SIG-M5 (cell line): ENCODE measurements at regions not wholly inside any gene's neighbourhood (a gene's known extent, or its start where the extent isn't known, plus 50 kb on each side); places are given as distances from the start of the nearest gene placed in this dataset.
"Not testable (repeated sequence)": the region's sequence is repeated elsewhere in the genome, so short reads cannot be mapped to it uniquely, and the experiment has no call there.

Experiments
- DNase-seq: peaks from one replicate; lab custom pipeline; 2025; lab: John Stamatoyannopoulos, UW

DNA sequence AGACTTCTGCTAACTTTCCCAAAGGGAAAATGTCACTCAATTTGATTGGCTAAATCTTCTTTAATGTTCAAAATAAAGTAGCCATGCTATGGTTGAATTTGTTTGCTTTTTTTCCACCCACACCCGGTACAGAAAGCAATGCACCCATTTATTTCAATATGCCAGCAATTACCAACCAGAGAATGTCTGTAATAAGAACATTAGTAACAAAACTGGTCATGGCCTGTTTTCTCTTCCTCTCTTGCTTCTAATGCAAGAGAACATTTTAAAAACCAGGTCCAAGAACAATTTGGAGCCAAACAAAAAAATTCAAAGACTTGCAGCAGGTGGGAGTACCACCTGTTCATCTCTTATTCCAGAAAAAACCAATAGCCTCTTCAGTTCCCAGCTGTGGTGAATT is 1108.8 kb upstream of the PCDH20 start:
- DNase-seq, result no peak

DNA sequence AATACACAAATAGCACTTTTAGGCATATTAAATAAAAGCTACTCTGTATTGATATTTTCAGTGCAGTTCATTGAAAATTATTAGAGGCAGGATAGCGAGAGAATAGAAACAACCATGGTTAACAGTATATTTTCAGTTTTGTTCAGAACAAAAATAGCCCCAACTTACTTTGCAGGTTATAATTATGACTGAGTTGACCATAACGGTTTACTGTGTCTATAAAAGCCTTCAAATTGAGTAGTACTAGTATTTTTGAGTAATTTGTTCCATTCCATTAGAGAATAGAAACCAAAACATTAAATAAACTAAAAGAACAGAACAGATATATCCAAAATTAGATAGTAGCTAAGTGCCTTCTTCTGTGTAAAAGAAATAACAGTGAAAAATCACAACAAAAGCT is 1108.4 kb upstream of the PCDH20 start:
- no peak for DNase-seq

DNA sequence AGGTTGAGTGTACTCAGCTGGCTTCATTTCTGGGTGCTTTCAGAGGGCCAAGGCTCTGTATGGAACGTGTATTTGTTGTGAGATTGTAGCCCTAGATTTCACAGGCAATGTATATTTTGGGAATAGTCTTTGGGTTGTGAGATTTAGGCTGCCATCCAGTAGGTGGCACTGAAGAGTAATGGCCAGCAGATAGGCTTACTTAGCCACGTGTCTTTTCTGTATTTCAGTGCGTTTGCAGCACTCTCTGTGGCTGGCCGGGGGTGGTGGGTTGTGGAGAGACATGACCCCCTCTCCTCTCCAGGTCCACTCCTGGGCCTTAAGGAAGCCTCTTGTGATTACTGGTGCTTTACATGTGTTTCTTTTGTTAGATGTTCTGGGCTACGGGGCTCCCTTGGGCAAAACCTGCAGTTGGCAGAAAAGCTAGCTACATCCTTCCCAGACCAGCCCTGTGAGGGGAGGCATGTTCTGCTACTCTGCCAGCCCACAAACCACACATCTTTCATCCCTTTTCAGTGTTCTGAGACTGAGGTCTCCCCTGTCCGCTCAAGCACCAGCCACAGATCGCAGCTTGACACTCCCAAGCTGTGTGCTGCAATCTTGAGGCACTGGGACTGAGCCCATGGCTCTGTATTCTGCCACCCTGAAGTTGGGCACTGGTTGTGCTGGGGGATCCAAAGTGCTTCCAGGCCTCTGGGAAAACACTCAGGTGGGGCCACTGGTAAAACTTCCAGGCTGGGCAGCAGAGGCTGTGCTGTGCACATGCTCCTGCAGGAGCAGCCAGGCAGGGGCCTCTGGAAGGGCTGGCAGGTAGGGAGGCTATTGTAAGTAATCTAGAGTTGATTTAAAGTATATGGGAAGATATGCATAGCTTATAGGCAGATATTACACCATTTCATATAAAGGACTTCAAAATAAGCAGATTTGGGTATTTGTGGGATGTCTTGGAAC is 1096.8 kb upstream of the PCDH20 start:
- no peak for DNase-seq

DNA sequence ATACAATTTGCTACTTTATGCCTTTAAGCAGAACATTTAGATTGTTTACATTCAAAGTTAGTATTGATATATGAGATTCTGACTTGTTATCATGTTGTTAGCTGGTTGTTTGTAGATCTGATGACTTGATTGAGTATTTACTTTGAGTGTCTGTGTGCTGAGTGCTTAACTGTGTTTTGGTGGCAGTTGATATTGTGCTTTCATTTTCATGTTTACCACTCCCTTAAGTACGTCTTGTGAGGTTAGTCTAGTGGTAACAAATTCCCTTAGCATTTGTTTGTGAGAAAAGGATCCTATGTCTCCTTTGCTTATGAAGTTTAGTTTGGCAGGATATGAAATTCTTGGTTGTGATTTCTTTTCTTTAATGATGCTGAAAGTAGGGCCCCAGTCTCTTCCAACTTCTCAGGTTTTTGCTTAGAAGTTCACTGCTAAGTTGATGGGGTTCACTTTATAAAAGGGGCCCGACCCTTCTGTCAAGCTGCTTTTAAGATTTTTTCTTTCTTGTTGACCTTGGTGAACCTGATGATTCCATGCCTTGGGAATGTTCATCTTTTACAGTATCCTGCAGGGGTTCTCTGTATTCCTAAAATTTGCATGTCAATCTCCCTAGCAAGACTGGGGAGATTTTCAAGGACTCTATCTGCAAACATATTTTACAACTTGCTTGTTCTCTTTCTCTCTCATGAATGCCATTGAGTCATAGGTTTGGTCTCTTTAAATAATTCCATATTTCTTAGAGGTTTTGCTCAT is 1095.4 kb upstream of the PCDH20 start:
- no peak for DNase-seq

DNA sequence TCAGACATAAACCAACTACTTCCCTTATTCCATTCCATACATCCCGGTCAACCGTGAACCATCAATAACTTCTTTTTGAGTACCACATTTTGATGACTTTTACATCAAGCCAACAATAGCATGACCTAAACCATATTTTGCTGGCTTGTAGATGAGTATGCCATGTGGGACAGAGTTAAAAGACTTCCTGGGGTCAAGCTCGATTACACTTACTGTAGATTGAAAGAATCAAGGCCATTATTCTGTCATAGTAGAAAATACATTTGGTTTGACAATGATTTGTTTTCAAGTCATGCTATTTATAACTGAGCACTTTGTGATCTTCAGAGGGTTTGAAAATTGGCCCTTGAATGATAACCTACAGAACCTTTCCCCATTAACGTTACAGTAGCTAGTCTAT is 1086.9 kb upstream of the PCDH20 start:
- no peak for DNase-seq

DNA sequence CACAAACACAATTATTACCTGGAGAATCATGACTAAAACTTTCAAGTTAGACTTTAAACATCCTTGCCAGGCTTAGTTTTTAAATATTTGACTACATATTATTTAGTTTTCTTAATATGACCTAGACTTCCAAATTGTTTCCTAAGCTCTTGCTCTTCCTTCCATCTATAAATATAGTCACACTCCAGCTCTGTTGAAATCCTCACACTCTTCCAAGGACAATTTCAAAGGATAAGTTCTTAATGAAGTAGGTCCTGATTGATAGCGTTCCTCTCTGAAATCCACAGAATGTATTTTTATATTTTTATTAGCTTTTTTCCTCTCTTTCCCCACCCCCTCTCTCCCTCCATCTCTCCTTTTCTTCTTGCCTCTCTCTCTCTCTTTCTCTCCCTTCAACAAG is 1074.1 kb upstream of the PCDH20 start:
- no peak for DNase-seq

DNA sequence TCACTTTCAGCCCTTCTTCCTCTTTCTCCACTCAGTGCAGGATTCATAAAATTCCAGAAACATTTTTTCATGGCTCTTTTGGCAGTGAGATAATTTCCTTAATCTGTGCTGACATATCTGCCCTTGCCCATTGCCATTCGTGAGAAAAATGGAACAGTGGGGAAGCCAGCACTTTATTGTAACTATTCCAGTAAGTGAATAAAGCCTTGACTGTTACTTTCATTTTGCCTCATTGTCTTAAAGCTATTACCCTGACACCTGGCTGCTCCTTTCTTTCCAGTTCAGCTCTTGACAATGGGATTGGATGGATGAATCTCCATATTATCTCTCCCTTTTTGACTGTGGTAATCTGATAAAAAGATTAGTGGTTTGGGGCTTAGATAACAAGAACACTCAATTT is 1068.1 kb upstream of the PCDH20 start:
- no peak for DNase-seq

DNA sequence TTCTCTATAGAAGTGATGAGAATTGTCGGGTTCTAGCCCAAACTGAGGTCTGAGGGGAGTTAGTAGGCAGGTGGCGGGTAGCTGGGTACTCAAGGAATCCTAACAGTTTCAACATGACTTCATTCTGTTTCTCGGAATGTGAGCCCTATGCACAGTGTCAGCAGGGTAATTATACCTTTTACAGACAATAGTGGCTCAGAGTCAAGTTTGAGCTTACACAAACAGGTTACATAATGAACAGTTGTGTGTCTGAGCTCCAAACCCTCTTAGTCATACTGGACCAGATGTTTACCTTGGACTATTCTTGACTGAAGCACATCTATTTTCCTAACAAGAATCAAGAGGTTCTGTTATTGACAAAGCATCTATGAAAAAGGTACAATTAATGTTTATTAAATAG is 1066.7 kb upstream of the PCDH20 start:
- no peak for DNase-seq

DNA sequence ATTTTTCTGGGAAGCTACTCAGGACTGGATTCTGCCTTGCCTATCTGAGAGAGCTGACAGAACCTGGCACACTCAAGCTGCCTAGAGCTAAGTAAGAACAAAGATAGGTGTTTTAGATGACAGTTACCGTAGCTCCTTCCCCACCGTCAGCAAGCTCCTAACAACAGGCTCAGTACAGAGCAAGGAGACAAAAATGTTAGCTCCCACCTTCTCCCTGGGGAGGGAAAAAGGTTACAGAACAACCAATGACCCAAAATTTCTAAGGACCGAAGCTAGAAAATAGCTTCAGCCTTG is 1058.2 kb upstream of the PCDH20 start:
- DNase-seq, result no peak

DNA sequence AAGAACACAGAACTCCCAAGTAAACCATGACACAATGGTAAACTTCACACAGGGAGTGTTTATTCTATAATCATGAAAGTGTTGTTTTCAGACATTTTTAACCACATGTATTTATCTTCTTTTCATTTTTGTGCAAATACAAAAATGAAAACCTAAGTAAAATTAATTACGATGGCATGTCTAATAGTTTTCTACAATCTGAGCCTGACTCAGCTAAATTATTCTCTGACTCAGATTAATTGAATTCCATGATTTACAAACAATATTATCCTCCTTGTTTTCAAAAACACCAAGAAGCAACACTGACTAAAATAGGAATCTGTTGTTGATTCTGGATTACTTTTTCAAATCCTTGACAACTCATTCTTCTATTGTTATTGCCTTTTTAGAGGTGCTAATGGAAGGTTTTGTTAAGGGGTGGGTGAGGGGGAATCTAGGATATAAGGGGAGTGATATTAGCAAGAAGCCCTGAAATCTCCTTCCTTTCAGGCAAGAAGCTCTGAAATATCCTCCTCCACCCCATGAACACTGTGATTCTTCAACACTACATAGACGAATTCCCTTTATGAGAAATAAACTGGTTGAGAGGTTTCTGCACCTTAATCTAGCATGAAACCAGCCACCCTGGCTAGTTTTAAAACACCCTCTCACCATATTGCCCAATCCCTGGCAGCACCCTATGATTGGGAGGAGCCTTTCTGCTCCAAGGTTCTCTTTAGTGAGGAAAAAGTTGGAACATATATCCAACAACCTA is 1057.7 kb upstream of the PCDH20 start:
- no peak for DNase-seq

DNA sequence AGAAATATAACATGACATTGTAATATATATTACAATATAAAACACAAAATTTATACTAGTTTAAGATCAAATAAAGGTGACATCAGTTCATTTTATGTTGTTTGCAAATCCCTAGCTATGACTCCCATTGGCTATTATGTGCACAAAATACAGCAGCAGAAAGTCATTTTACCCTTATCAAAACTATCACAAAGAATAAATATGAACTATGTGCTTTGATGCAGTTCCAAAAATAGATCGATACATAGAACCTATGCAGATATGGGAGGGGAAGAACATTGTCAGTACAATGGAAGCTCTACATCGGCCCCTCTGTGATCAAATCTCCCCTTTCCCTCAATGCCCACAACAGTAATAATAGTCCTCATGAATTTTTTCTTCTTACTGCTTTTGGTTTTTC is 1038.1 kb upstream of the PCDH20 start:
- DNase-seq, result no peak

DNA sequence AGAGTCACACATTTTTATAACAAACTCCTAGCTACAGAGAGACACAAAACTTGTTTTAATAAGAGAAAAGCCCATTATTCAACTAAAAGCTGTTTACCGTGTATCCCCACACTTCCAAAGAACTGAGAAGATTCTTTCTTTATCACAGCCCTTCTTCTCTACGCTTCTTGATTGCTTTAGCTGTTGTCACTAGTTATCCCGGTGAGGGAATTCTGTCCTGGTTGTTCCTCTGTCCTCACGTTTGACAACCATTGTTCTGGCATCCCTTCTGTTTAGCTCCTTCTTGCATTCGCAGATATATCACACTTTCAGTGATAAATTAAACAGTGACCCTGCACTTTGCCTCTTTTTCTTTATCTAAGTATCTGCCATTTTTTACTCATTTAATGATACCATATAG is 1035.1 kb upstream of the PCDH20 start:
- DNase-seq, result no peak

DNA sequence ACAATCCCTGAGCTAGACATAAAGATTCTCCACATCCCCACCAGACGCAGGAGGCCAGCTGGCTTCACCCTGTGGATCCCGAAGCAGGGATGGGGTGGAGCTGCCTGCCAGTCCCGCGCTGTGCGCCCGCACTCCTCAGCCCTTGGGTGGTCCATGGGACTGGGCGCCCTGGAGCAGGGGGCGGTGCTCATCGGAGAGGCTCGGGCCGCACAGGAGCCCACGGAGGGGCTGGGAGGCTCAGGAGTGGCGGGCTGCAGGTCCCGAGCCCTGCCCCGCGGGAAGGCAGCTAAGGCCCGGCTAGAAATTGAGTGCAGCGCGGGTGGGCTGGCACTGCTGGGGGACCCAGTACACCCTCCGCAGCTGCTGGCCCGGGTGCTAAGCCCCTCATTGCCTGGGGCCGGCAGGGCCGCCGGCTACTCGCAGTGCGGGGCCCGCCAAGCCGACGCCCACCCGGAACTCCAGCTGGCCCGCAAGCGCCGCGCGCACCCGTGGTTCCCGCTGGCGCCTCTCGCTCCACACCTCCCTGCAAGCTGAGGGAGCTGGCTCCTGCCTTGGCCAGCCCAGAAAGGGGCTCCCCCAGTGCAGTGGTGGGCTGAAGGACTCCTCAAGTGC is 1032.2 kb upstream of the PCDH20 start:
- not testable (repeated sequence) for DNase-seq

DNA sequence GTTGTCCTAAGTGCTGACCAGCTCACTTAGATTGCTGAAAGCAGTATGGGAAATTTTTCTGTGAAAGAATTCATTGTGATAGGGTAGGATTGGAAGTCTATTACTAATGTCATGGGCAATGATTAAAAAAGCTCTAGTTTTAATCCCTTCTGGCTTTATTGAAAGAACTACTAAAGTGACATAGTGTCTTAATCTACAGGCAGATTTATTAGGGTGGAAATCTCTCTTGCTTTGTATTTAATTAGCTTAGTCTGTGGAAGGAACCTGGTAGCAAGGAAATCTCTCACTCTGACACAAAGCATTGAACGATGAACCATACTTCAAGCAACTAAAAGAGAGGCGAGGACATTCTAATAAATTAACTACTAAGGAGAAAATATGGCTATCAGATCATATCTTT is 1029.2 kb upstream of the PCDH20 start:
- no peak for DNase-seq

DNA sequence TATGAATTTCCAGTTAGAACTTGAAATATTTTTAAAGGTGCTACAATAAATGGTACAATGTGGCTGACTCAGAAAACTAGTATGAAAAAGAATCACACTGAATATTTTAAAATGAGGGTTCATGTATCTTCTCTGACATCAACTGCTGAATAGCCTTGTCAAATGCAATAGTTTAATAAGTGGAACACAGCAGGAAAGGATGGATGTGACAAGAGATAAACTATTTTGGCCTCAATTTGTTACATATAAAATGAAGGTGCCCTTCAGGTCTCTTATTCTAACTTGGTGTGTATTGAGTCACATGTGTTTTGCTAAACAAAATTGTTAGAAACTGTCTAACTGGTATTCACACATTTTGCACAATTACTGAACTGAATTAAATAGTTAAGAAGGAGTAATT is 1018.4 kb upstream of the PCDH20 start:
- DNase-seq, result no peak

DNA sequence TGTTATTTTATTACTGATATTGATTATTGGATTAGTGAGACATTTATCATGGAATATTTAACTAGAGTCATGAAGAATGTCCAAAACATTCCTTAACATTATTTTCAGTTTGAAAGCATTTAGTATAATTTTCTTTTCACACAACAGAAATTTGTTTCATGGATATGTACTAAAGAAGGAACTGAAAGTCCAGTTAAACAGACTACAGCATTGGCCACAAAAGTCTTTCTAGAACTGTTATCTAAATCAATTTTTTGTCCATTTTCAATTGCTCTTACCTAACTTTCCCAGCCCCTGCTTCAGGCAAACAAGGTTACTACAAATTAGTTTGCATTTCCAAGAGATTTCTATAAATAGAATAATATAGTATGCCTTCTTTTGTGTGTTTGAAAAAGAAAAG is 1018.0 kb upstream of the PCDH20 start:
- no peak for DNase-seq

DNA sequence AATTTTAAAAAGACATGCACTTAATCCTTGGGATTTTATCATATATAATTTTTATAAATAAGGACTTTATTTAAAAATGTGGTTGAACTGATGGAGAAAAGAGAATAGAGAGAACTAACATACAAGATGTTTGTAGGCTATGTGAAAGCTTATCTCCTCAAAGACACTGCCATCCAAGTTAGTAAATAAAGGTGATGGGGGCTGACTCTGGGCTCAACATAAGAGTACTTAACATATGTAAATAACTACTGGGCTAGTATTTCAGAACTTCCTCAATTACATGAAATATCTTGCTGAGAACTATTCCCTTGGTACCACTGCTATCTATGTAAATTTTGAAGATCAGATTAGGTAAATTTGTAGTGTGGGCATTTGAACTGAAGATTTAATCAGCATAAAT is 1017.3 kb upstream of the PCDH20 start:
- no peak for DNase-seq

DNA sequence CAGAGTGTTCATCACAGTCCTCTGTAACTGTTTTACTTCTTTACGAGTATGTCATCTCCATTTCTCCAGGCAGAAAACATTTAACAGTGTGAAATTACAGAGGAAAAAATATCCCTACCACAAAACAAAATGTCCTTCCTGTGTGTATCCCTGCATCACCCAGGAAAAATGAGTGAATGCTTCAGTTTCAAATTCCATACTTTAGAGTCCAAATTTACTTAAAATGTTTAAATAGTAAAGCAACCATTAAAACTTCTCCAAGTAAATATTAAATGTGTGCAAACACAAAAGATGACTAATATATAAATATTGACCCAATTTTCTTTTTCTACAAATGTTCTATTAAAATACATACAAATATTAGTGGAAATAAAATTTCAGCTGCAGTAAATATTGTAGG is 1016.6 kb upstream of the PCDH20 start:
- DNase-seq, result no peak

DNA sequence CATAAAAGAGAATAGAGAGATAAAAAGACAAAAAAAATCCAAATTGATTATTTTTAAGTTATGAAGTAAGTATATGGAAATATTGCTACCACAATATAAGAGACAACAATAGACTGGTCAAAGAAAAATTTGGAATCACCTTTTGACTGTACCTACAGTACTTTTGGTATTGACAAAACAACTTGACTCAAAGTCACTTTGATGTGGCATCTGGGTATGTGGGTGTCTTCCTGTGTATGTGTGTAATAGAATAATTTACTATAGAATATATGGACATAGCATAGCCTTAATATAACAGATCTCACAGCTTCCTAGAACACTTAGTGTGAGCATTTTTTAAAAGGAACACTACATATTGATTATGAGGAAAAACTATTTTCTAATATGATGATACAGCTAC is 1016.2 kb upstream of the PCDH20 start:
- no peak for DNase-seq

DNA sequence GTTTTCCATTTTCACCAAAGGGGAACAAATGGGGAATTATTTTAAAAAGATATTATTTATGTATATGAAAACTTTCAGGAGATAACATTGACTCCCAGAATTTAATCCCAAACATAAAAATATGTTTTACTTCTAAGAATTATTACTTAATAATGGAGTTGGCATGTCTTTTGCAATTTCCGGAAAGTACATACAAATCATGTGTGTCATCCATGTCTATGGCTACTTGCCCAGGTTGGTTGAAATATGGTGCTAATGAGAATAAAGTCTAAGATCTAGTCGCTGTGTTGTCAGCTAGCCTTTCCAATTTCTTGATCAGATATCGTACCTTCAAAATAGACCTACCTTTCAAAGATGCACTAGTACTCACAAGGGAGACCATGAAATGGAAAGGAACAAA is 1003.2 kb upstream of the PCDH20 start:
- no peak for DNase-seq

DNA sequence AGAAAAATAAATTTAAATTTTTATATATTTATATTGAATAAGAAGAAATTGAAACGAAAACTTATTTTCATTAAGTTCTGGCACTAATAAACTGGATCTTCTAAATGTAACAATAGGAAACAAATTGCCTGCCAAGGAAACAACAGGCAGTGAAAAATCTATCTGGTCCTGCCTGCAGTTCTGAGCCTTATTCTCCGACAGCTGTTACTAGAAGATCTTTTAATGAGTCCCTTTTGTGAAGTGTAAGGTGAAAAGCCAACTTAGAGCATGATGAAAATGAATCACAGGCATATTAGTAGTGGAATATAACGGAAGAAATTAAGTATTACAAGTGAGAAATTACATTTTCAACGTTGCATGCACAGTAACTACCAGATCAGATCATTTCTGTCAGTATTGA is 1002.7 kb upstream of the PCDH20 start:
- no peak for DNase-seq

DNA sequence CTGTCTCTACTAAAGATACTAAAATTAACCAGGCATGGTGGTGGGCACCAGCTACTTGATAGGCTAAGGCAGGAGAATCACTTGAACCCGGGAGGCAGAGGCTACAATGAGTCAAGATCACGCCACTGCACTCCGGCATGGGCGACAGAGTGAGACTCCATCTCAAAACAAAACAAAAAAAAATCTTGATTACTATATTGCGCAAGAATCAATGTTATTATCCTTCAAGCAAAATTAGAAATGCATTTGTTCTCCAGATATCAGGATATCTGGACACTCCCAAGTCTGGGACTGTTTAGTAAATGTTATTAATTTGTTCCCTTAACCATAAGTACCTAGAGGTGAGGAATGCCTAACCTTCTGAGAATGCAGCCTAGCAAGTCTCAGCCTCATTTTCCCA is 992.2 kb upstream of the PCDH20 start:
- DNase-seq, result no peak

DNA sequence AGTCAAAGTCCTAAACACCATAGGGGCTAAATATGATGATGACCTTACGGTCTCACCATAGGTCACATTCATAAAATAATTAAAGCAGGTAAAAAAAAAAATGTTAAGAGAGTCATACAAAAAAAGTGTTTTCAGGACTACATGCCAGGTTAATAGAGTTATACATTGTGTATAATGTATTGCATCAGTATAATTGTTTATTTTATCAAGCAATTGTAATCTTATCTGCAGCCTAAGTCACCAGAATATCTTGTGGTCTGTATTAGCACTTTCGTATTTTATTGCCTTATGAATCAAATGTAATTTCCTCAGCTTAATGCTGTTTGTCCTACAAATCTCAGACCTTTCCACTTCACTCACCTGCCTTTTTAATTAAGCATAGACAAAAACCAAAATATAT is 972.9 kb upstream of the PCDH20 start:
- DNase-seq, result no peak
